Activated CD4-positive, alpha-beta T cell treated with anti-CD3 and anti-CD28 coated beads for 36 hours (primary cell): ENCODE measurements at regions not wholly inside any gene's neighbourhood (a gene's known extent, or its start where the extent isn't known, plus 50 kb on each side); places are given as distances from the start of the nearest gene placed in this dataset.

ENCODE experiments used
- ATAC-seq: fragments of 200-7000 bp; cut with Tn5 transposase; one replicate; pipeline ENCODE4 v1.10.0; 2021; ENCODE audit warnings: mild to moderate bottlenecking, moderate library complexity
- CTCF ChIA-PET: fragments of 350-600 bp; sonication (Branson Sonifier 250); formaldehyde crosslinking; loops from one replicate; lab custom pipeline; 2021; ENCODE audit warnings: antibody characterized with exemption; lab: Charles Lee
- POLR2A ChIA-PET: fragments of 350-600 bp; sonication (Branson Sonifier 250); formaldehyde crosslinking; loops from one replicate; lab custom pipeline; 2021; ENCODE audit warnings: antibody characterized with exemption, inconsistent platforms; lab: Charles Lee
- DNase-seq: peaks from one replicate; pipeline ENCODE4 v3.0.0-alpha.2; 2020
- H3K27ac Mint-ChIP-seq: one replicate; pipeline ENCODE4 v1.8.0; 2021; ENCODE audit warnings: mixed read lengths
- H3K27me3 Mint-ChIP-seq: one replicate; pipeline ENCODE4 v1.8.0; 2021; ENCODE audit warnings: mixed read lengths
- H3K36me3 Mint-ChIP-seq: one replicate; pipeline ENCODE4 v1.8.0; 2021; ENCODE audit warnings: low read depth, mixed read lengths
- H3K4me1 Mint-ChIP-seq: one replicate; pipeline ENCODE4 v1.8.0; 2021; ENCODE audit warnings: mixed read lengths
- H3K4me3 Mint-ChIP-seq: one replicate; pipeline ENCODE4 v1.8.0; 2021; ENCODE audit warnings: mild to moderate bottlenecking, moderate library complexity, mixed read lengths
- H3K9me3 Mint-ChIP-seq: one replicate; pipeline ENCODE4 v1.8.0; 2021; ENCODE audit warnings: low read depth, mixed read lengths
- intact Hi-C, 2 experiments: fragments of 100-400 bp; cut with DNase I in 1 of 2; cut with micrococcal nuclease in 1 of 2; formaldehyde crosslinking; loops; one replicate each; pipeline versions ENCODE4 v1.14.2 to v1.15.1; 2022 to 2024; cut with DNase I, micrococcal nuclease

GRCh38 chr4:141922236-141922635, 285.9 kb downstream of the IL15 start:
- POLR2A ChIA-PET: no interaction called here
- ATAC-seq (no peak), DNase-seq (no peak)
- Mint-ChIP-seq H3K4me1 (no peaks in the 10 kb centered on the region), H3K27me3 (peaks cover 4% of the 10 kb centered on the region), H3K27ac (no peak overlapping the region), H3K36me3 (no peaks in the 10 kb centered on the region), H3K4me3 (no peak overlapping the region), H3K9me3 (no peaks in the 10 kb centered on the region)
- CTCF ChIA-PET: interaction anchor here (0.6 kb wide), 1 partner anchor 19 kb away, joined by 3 read pairs; no protein-coding TSS in a partner anchor
- intact Hi-C loops: loop anchor here in 1 of 2 experiments (10.0 kb wide), 1 partner anchor 767 kb away; no protein-coding TSS in a partner anchor

DNA sequence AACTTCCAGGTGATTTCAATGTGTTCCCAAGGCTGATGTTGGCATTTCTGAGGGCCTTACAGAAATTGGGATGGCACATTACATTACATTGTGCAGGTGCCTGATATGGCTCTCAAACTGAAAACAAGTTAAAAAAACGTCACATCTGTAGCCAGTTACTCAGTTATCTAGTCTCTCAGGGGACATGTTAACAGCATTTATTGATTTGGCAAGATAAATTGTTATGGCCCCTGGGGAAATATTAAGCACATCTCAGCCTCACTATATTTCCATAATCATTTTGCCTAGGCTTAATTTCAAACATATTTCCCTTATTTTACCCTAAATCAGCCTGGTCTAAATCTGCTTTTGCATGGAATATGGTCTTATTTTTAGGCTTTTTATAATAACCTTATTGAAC, 290.0 kb downstream of the IL15 start:
- POLR2A ChIA-PET: no interaction called here
- DNase-seq: no peak
- CTCF ChIA-PET: no interaction called here
- H3K4me3 Mint-ChIP-seq: no peak overlapping the region
- H3K27ac Mint-ChIP-seq: no peak overlapping the region
- intact Hi-C loops: loop anchor here in 1 of 2 experiments (10.0 kb wide), 1 partner anchor 772 kb away; no protein-coding TSS in a partner anchor
- H3K4me1 Mint-ChIP-seq: no peaks in the 10 kb centered on the region
- H3K9me3 Mint-ChIP-seq: no peaks in the 10 kb centered on the region
- no peaks in the 10 kb centered on the region for H3K27me3 Mint-ChIP-seq
- H3K36me3 Mint-ChIP-seq: no peaks in the 10 kb centered on the region
- ATAC-seq: no peak

DNA sequence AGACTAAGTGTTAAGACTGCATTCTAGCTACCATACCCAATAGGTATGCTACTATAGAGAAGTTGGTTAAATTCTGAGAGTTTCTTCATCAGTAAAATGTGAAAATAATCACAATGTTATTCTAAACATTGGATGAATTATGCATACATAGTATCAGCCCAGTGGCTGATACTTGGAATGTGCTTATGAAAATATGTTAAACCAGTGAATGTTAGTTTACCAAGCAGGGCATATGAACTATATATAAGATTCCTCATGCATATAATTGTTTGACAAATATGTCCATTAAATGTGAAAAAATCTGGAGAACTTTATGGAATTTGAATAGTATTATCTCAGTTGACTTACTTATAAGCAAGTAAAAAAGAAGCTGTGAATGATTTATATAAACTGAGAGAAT, 296.1 kb downstream of the IL15 start:
- peaks cover 4% of the 10 kb centered on the region for H3K9me3 Mint-ChIP-seq
- intact Hi-C loops: no loop called here

GRCh38 chr4:141933978-141934377, 297.6 kb downstream of the IL15 start:
- peaks cover 12% of the 10 kb centered on the region for H3K9me3 Mint-ChIP-seq
- ATAC-seq (no peak), DNase-seq (no peak)
- CTCF ChIA-PET: no interaction called here
- no peaks in the 10 kb centered on the region for H3K4me1 Mint-ChIP-seq
- POLR2A ChIA-PET: no interaction called here
- no peak overlapping the region for H3K4me3 Mint-ChIP-seq
- no peaks in the 10 kb centered on the region for H3K36me3 Mint-ChIP-seq
- intact Hi-C loops: no loop called here
- H3K27ac Mint-ChIP-seq: no peak overlapping the region
- peaks cover 2% of the 10 kb centered on the region for H3K27me3 Mint-ChIP-seq

More for the DNA sequence above, 296.1 kb downstream of the IL15 start:
- ATAC-seq (no peak), DNase-seq (no peak)
- no peak overlapping the region for H3K4me3 Mint-ChIP-seq
- ChIA-PET CTCF (no interaction called here), POLR2A (no interaction called here)
- H3K27ac Mint-ChIP-seq: no peak overlapping the region
- H3K36me3 Mint-ChIP-seq: no peaks in the 10 kb centered on the region
- H3K27me3 Mint-ChIP-seq: peaks cover 2% of the 10 kb centered on the region
- no peaks in the 10 kb centered on the region for H3K4me1 Mint-ChIP-seq

GRCh38 chr4:141955696-141956095, 319.3 kb downstream of the IL15 start:
- no peaks in the 10 kb centered on the region for H3K36me3 Mint-ChIP-seq
- no peak overlapping the region for H3K27ac Mint-ChIP-seq
- POLR2A ChIA-PET: no interaction called here
- no peaks in the 10 kb centered on the region for H3K4me1 Mint-ChIP-seq
- ATAC-seq (no peak), DNase-seq (no peak)
- H3K4me3 Mint-ChIP-seq: no peak overlapping the region
- H3K27me3 Mint-ChIP-seq: peaks cover 4% of the 10 kb centered on the region
- intact Hi-C loops: no loop called here
- H3K9me3 Mint-ChIP-seq: no peaks in the 10 kb centered on the region
- CTCF ChIA-PET: no interaction called here

DNA sequence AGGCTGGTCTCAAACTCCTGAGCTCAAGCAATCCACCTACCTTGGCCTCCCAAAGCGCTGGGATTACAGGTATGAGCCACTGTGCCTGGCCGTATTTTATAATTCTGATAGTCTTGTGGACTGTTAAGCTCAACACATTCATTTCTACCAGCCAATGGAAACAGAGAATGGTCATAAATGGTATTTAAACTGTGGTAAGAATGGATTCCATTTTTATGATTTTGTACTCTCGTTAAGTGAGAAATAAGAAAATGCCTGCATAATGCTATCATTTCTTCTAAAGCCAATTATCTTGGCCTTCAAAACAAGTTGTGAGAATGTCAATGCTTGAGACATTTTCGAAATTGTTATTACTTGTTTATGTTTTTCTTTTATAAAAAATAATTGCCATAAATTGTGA, 321.0 kb downstream of the IL15 start:
- CTCF ChIA-PET: no interaction called here
- H3K9me3 Mint-ChIP-seq: no peaks in the 10 kb centered on the region
- intact Hi-C loops: no loop called here
- no peaks in the 10 kb centered on the region for H3K4me1 Mint-ChIP-seq
- POLR2A ChIA-PET: interaction anchor here (0.6 kb wide), 1 partner anchor 28 kb away, joined by 3 read pairs; no protein-coding TSS in a partner anchor
- H3K27me3 Mint-ChIP-seq: peaks cover 7% of the 10 kb centered on the region
- no peak overlapping the region for H3K4me3 Mint-ChIP-seq
- H3K27ac Mint-ChIP-seq: no peak overlapping the region
- H3K36me3 Mint-ChIP-seq: no peaks in the 10 kb centered on the region
- ATAC-seq (no peak), DNase-seq (no peak)

DNA sequence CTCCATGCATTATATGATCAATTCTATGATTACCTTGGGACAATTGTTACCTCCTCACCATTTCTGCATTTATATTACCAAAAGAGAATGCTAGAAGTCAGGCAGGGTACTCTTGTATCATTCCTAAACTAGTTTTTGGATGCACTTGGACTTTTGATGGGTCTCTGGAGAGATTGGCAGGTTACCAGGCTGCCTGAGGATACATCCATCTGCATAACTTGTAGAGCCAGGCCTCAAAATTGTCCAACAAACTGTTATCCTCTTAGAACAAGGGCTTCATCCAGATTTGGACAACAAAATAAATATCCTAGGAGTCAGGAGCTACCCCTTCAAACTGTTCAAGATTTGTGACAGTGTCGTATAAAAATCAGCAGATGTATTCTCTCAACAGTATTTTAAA, 326.1 kb downstream of the IL15 start:
- ATAC-seq (no peak), DNase-seq (no peak)
- H3K4me3 Mint-ChIP-seq: no peak overlapping the region
- ChIA-PET CTCF (interaction anchor here (0.6 kb wide), 1 partner anchor 38 kb away, joined by 3 read pairs; no protein-coding TSS in a partner anchor), POLR2A (no interaction called here)
- H3K4me1 Mint-ChIP-seq: no peaks in the 10 kb centered on the region
- intact Hi-C loops: no loop called here
- H3K27me3 Mint-ChIP-seq: peaks cover 14% of the 10 kb centered on the region
- H3K9me3 Mint-ChIP-seq: peaks cover 2% of the 10 kb centered on the region
- no peak overlapping the region for H3K27ac Mint-ChIP-seq
- H3K36me3 Mint-ChIP-seq: no peaks in the 10 kb centered on the region

GRCh38 chr4:141971869-141972268, 335.5 kb downstream of the IL15 start:
- H3K27ac Mint-ChIP-seq: no peak overlapping the region
- ChIA-PET CTCF (no interaction called here), POLR2A (no interaction called here)
- DNase-seq (no peak), ATAC-seq (no peak)
- no peak overlapping the region for H3K4me3 Mint-ChIP-seq
- H3K36me3 Mint-ChIP-seq: no peaks in the 10 kb centered on the region
- H3K9me3 Mint-ChIP-seq: peaks cover 7% of the 10 kb centered on the region
- H3K4me1 Mint-ChIP-seq: no peaks in the 10 kb centered on the region
- peaks cover 4% of the 10 kb centered on the region for H3K27me3 Mint-ChIP-seq
- intact Hi-C loops: no loop called here

GRCh38 chr4:141972950-141973349, 336.6 kb downstream of the IL15 start:
- no peaks in the 10 kb centered on the region for H3K27me3 Mint-ChIP-seq
- no peak overlapping the region for H3K4me3 Mint-ChIP-seq
- peaks cover 5% of the 10 kb centered on the region for H3K9me3 Mint-ChIP-seq
- DNase-seq (no peak), ATAC-seq (no peak)
- H3K36me3 Mint-ChIP-seq: no peaks in the 10 kb centered on the region
- H3K27ac Mint-ChIP-seq: no peak overlapping the region
- intact Hi-C loops: no loop called here
- H3K4me1 Mint-ChIP-seq: no peaks in the 10 kb centered on the region
- POLR2A ChIA-PET: no interaction called here
- CTCF ChIA-PET: no interaction called here
